Adrenal gland (tissue), 9 donors: ENCODE measurements at regions not wholly inside any gene's neighbourhood (a gene's known extent, or its start where the extent isn't known, plus 50 kb on each side); places are given as distances from the start of the nearest gene placed in this dataset.

Experiments
- DNase-seq, 7 donors: peaks; one replicate each; pipeline ENCODE4 v3.0.0-alpha.2; 2019 to 2020
- H3K27ac ChIP-seq, 5 donors: fragments of 200-600 bp; sonication (generic) in 4 of 5; 1 replicate in 3 of 5; 2 replicates in 2 of 5; pipeline versions ENCODE4 v1.5.1 to v1.8.0; 2016 to 2020; ENCODE audit warnings: mild to moderate bottlenecking in 1 of 5
- H3K27me3 ChIP-seq: fragments of 200-600 bp; 2 replicates; pipeline ENCODE4 v1.8.0; 2021
- H3K36me3 ChIP-seq, 2 donors: fragments of 200-600 bp; replicated peaks in 1 of 2; 1 replicate in 1 of 2; 2 replicates in 1 of 2; pipeline versions ENCODE4 v1.5.1 to v1.8.0; 2018 to 2022
- H3K4me1 ChIP-seq, 2 donors: fragments of 200-600 bp; replicated peaks in 1 of 2; 1 replicate in 1 of 2; 2 replicates in 1 of 2; pipeline versions ENCODE4 v1.5.1 to v1.8.0; 2018 to 2021
- H3K4me3 ChIP-seq, 4 donors: fragments of 200-600 bp; sonication (generic) in 3 of 4; one replicate each; pipeline ENCODE4 v1.5.1; 2016 to 2018
- H3K9me3 ChIP-seq, 3 donors: fragments of 200-600 bp; sonication (generic) in 1 of 3; replicated peaks in 1 of 3; 1 replicate in 2 of 3; 2 replicates in 1 of 3; pipeline versions ENCODE4 v1.5.1 to v1.8.0; 2016 to 2021
- POLR2A ChIP-seq, 2 donors: fragments of 450-650 bp; IDR thresholded peaks; one replicate each; pipeline ENCODE4 v1.6.1; 2017; ENCODE audit warnings: antibody characterized with exemption in 2 of 2, mild to moderate bottlenecking in 2 of 2, moderate library complexity in 1 of 2
- WGBS, 4 donors: extraction: QIAGEN DNeasy Blood & Tissue Kit in 2 of 4; methylation state at CpG; one replicate each; pipeline versions ENCODE4 v1.1.5 to v1.1.7; 2013 to 2017; 5-methylcytosine and 5-hydroxymethylcytosine counted together
- intact Hi-C, 2 donors: fragments of 100-400 bp; cut with DNase I; formaldehyde crosslinking; loops; one replicate each; pipeline versions ENCODE4 v1.14.1 to v1.15.0; 2022 to 2023
- TF ChIP-seq, protein P1 (sequence below), 6 experiments: fragments of 450-650 bp in 4 of 6; fragments of 200-600 bp in 2 of 6; sonication (generic) in 1 of 6; IDR thresholded peaks; 1 replicate in 5 of 6; 2 replicates in 1 of 6; pipeline versions ENCODE4 v1.5.1 to v1.8.0; 2016 to 2021; ENCODE audit warnings: antibody characterized with exemption in 6 of 6, mild to moderate bottlenecking in 2 of 6, moderate library complexity in 1 of 6
- donor health status: healthy with polysubstance abuse.
- donor health status: Bipolar disorder and iron deficiency.
- donor health status: DM: yes; HTN: yes; CAD: no.
- donor health status: DM: no; HTN: no; CAD: no.
- donor health status: DM: no; HTN: no; CAD: no.

DNA sequence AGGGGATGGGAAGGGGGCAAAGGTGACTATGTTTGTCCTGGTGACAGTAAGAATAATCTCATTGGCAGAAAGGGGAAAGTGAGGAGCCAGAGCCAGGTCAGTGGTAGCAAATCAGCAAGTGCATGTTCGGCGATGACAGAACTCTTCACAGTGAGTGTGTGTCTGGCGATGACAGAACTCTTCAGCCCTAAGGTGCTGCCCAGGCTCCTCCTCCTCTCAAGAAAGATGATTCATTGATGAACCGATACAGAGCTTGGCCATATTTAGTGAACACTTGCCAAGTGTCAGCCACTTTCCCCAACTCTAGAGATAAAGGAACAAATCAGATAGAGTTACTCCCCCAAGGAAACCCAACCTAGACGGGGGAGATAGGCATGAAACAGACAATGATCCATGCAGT lies 199.3 kb upstream of the UBL3 start:
- H3K4me1 ChIP-seq: no peaks in the 10 kb centered on the region
- intact Hi-C loops: no loop called here
- H3K9me3 ChIP-seq: no peaks in the 10 kb centered on the region
- DNase-seq: no peak
- H3K27me3 ChIP-seq: peaks cover 12% of the 10 kb centered on the region
- 63 to 66% (median 65%) methylated on average over 5 of the region's 5 CpGs for WGBS, 4 donors
- TF ChIP-seq, protein P1, sequence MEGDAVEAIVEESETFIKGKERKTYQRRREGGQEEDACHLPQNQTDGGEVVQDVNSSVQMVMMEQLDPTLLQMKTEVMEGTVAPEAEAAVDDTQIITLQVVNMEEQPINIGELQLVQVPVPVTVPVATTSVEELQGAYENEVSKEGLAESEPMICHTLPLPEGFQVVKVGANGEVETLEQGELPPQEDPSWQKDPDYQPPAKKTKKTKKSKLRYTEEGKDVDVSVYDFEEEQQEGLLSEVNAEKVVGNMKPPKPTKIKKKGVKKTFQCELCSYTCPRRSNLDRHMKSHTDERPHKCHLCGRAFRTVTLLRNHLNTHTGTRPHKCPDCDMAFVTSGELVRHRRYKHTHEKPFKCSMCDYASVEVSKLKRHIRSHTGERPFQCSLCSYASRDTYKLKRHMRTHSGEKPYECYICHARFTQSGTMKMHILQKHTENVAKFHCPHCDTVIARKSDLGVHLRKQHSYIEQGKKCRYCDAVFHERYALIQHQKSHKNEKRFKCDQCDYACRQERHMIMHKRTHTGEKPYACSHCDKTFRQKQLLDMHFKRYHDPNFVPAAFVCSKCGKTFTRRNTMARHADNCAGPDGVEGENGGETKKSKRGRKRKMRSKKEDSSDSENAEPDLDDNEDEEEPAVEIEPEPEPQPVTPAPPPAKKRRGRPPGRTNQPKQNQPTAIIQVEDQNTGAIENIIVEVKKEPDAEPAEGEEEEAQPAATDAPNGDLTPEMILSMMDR (IDR thresholded peaks at IDR 0.05): no peak
- no peak for TF ChIP-seq POLR2A (IDR thresholded peaks at IDR 0.05)
- H3K27ac ChIP-seq: no peak overlapping the region
- no peaks in the 10 kb centered on the region for H3K36me3 ChIP-seq
- no peak overlapping the region for H3K4me3 ChIP-seq

DNA sequence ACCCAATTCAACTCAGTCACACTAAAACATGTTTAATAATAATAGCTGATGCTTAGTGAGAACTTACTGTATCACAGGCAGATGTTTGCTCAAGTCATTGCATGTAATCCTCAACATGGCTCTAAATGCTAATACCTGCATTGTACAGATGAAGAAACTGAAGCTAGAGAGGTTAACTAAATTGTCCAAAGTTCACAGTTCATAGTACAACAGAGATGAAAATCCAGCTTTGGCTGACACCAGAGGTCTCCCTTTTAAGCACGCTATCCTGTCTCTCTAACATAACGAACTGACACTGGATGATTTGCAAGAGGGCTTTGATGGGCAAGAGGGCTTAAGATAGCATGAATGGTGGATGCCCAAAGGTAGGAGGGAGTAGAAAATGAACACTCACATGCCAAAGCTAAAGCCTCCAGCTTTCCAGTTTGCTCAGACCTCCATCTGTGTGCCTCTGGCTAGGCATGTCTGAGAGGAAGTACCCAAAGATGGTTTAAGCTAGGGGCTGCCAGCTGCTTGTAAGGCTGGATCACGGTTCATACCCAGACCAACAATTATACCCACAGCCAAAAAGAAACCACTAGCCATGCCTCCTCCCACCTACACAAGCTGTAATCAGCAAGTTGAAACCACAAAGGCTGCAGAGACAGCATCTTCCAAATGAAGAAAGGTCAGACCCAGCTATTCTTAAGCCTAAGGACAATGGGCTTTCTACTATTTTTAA lies 196.9 kb upstream of the UBL3 start:
- H3K36me3 ChIP-seq: no peaks in the 10 kb centered on the region
- H3K9me3 ChIP-seq: no peaks in the 10 kb centered on the region
- DNase-seq: no peak
- no peak overlapping the region for H3K27ac ChIP-seq
- H3K27me3 ChIP-seq: peaks cover 7% of the 10 kb centered on the region
- H3K4me3 ChIP-seq: no peak overlapping the region
- no peak for TF ChIP-seq POLR2A (IDR thresholded peaks at IDR 0.05)
- TF ChIP-seq, protein P1 (IDR thresholded peaks at IDR 0.05): no peak
- no peaks in the 10 kb centered on the region for H3K4me1 ChIP-seq
- intact Hi-C loops: no loop called here
- 82 to 84% (median 83%) methylated on average over 3 of the region's 3 CpGs for WGBS, 4 donors

GRCh38 chr13:30045916-30046704 lies 195.7 kb upstream of the UBL3 start:
- Histone ChIP-seq H3K9me3 (no peaks in the 10 kb centered on the region), H3K27ac (no peak overlapping the region), H3K4me1 (no peaks in the 10 kb centered on the region), H3K4me3 (no peak overlapping the region), H3K36me3 (no peaks in the 10 kb centered on the region), H3K27me3 (no peaks in the 10 kb centered on the region)
- 76 to 86% (median 82%) methylated on average over 7 of the region's 7 CpGs for WGBS, 4 donors
- intact Hi-C loops: no loop called here
- TF ChIP-seq POLR2A (IDR thresholded peaks at IDR 0.05): no peak
- TF ChIP-seq, protein P1 (IDR thresholded peaks at IDR 0.05): no peak
- no peak for DNase-seq

DNA sequence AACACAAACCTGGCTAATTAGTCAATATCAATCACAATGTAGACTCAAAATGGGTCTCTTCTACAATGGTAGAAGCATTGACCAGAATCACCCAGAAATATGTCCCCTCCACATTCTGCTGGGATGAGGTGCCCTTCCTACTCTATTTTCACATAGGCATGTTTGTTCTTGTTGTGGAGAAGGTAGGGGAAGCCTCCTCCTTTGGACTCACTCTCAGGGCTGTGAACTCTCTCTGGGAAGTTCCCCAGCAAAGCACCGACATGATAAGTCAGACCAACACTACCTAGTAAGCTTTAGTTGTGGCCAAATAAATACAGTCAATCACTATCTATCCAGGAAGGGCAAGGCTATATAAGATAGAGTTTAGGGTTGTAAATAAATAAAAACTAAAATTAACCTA lies 194.5 kb upstream of the UBL3 start:
- intact Hi-C loops: no loop called here
- no peaks in the 10 kb centered on the region for H3K27me3 ChIP-seq
- DNase-seq: no peak
- no peak overlapping the region for H3K4me3 ChIP-seq
- no peaks in the 10 kb centered on the region for H3K36me3 ChIP-seq
- no peak overlapping the region for H3K27ac ChIP-seq
- no peaks in the 10 kb centered on the region for H3K9me3 ChIP-seq
- WGBS, 4 donors: 70 to 95% (median 91%) methylated on average over 1 of the region's 1 CpG
- H3K4me1 ChIP-seq: no peaks in the 10 kb centered on the region
- no peak for TF ChIP-seq POLR2A (IDR thresholded peaks at IDR 0.05)

DNA sequence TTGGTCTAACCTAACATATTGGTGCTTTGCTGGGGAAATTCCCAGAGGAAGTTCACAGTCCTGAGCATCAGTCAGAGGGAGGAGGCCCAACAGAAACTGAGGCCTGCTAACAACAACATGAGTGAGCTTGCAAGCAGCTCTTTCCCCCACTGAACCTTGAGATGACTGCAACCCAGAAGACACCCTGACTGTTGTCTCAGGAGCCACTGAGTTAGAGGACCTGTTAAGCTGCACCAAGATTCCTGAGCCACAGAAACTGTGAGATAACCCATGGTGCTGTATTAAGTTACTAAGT lies 193.2 kb upstream of the UBL3 start:
- TF ChIP-seq, protein P1 (IDR thresholded peaks at IDR 0.05): no peak
- TF ChIP-seq POLR2A (IDR thresholded peaks at IDR 0.05): no peak
- Histone ChIP-seq H3K9me3 (no peaks in the 10 kb centered on the region), H3K4me3 (no peak overlapping the region), H3K27ac (no peak overlapping the region), H3K36me3 (no peaks in the 10 kb centered on the region), H3K27me3 (no peaks in the 10 kb centered on the region), H3K4me1 (no peaks in the 10 kb centered on the region)
- intact Hi-C loops: no loop called here
- no peak for DNase-seq
